K562 (cell line): ENCODE measurements at regions not wholly inside any gene's neighbourhood (a gene's known extent, or its start where the extent isn't known, plus 50 kb on each side); places are given as distances from the start of the nearest gene placed in this dataset.

Experiments
- ATF2 ChIP-seq: sonication (generic); formaldehyde crosslinking; IDR thresholded peaks from 2 replicates; pipeline ENCODE4 v1.8.1; 2022; ENCODE audit warnings: missing genetic modification reagents
- UBTF ChIP-seq, 2 experiments: IDR thresholded peaks; 2 replicates each; pipeline ENCODE4 v1.6.1; 2012; ENCODE audit warnings: improper control_type of control experiment in 2 of 2, low read depth in 2 of 2, low read length in 2 of 2, borderline replicate concordance in 1 of 2

- TF ChIP-seq ATF2 (CRISPR knock-in tag) = no peak
- no peak for TF ChIP-seq UBTF (IDR thresholded peaks at IDR 0.05; ENCODE audit: borderline replicate concordance in 1 of 2, low read depth in 2 of 2, low read length in 2 of 2)
These were observed 119.5 kb upstream of the CHRDL1 start for GRCh38 chrX:110915111-110915510.
